PC-3 (cell line): ENCODE measurements at regions not wholly inside any gene's neighbourhood (a gene's known extent, or its start where the extent isn't known, plus 50 kb on each side); places are given as distances from the start of the nearest gene placed in this dataset.

Source experiments
- EZH2 ChIP-seq: fragments of 300-600 bp; sonication (generic); IDR thresholded peaks from one replicate; pipeline ENCODE4 v1.6.1; 2017; ENCODE audit warnings: antibody characterized with exemption, mild to moderate bottlenecking, low read length; ENCODE audit not compliant: unreplicated experiment
- TF ChIP-seq, protein P1 (sequence below): fragments of 300-600 bp; sonication (generic); conservative IDR thresholded peaks from 2 replicates; pipeline ENCODE4 v1.5.1; 2017; ENCODE audit warnings: antibody characterized with exemption, low read depth, mild to moderate bottlenecking, low read length

DNA sequence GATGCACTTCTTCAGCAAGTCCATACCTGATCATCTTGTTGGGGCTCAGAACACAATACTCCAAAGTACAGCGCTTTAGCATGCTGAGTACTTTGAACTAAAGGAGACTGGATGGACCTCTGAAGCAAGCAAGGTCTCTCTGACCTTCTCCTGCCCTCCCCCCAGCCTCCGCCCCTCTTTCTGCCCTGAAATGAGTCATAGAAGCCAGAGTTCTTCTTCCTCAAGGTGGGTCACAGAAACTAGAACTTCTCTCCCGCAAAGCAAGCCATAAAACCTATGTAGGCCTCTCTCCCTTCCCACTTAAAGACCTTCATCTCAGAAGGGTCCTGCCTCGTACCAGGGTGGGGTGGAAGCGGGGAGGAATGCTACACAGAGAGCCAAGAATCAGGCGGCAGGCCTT is 230.5 kb upstream of the PROK2 start:
- TF ChIP-seq EZH2: no peak
- TF ChIP-seq, protein P1, sequence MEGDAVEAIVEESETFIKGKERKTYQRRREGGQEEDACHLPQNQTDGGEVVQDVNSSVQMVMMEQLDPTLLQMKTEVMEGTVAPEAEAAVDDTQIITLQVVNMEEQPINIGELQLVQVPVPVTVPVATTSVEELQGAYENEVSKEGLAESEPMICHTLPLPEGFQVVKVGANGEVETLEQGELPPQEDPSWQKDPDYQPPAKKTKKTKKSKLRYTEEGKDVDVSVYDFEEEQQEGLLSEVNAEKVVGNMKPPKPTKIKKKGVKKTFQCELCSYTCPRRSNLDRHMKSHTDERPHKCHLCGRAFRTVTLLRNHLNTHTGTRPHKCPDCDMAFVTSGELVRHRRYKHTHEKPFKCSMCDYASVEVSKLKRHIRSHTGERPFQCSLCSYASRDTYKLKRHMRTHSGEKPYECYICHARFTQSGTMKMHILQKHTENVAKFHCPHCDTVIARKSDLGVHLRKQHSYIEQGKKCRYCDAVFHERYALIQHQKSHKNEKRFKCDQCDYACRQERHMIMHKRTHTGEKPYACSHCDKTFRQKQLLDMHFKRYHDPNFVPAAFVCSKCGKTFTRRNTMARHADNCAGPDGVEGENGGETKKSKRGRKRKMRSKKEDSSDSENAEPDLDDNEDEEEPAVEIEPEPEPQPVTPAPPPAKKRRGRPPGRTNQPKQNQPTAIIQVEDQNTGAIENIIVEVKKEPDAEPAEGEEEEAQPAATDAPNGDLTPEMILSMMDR: no peak
